Lung (tissue), 11 donors: ENCODE measurements at regions not wholly inside any gene's neighbourhood (a gene's known extent, or its start where the extent isn't known, plus 50 kb on each side); places are given as distances from the start of the nearest gene placed in this dataset.

Experiments
- ATAC-seq: fragments of 200-7000 bp; cut with Tn5 transposase; one replicate; pipeline ENCODE4 v1.9.1; 2020; ENCODE audit warnings: moderate number of reproducible peaks; ENCODE audit not compliant: insufficient read depth, low FRiP score
- DNase-seq, 3 donors: peaks; one replicate each; pipeline ENCODE4 v3.0.0-alpha.2; 2013 to 2017
- H3K27ac ChIP-seq, 2 donors: one replicate each; pipeline ENCODE4 v1.5.1; 2013; ENCODE audit warnings: mild to moderate bottlenecking in 2 of 2, moderate library complexity in 2 of 2, control low read depth in 1 of 2, inconsistent platforms in 1 of 2, low read depth in 1 of 2, low read length in 1 of 2
- H3K27me3 ChIP-seq, 3 donors: one replicate each; pipeline ENCODE4 v1.5.1; 2013; ENCODE audit warnings: low read length in 2 of 3; ENCODE audit not compliant: control insufficient read depth in 3 of 3, insufficient read depth in 3 of 3
- H3K36me3 ChIP-seq, 4 donors: one replicate each; pipeline ENCODE4 v1.5.1; 2013; ENCODE audit warnings: low read length in 4 of 4, mild to moderate bottlenecking in 1 of 4, moderate library complexity in 1 of 4; ENCODE audit not compliant: control insufficient read depth in 4 of 4, insufficient read depth in 4 of 4
- H3K4me1 ChIP-seq, 5 donors: one replicate each; pipeline ENCODE4 v1.5.1; 2013; ENCODE audit warnings: low read length in 5 of 5, mild to moderate bottlenecking in 2 of 5, moderate library complexity in 1 of 5; ENCODE audit not compliant: control insufficient read depth in 5 of 5, insufficient read depth in 5 of 5
- H3K4me3 ChIP-seq: one replicate; pipeline ENCODE4 v1.5.1; 2013; ENCODE audit warnings: mild to moderate bottlenecking, control low read depth, moderate library complexity
- H3K9ac ChIP-seq, 2 donors: one replicate each; pipeline ENCODE4 v1.5.1; 2013; ENCODE audit warnings: low read length in 2 of 2, control low read depth in 1 of 2; ENCODE audit not compliant: insufficient read depth in 1 of 2
- H3K9me3 ChIP-seq, 4 donors: one replicate each; pipeline ENCODE4 v1.5.1; 2013; ENCODE audit warnings: low read length in 3 of 4, mild to moderate bottlenecking in 1 of 4, moderate library complexity in 1 of 4; ENCODE audit not compliant: control insufficient read depth in 4 of 4, insufficient read depth in 3 of 4
- WGBS, 2 donors: extraction: QIAGEN DNeasy Blood & Tissue Kit; methylation state at CpG; one replicate each; pipeline ENCODE4 v1.1.7; 2013; 5-methylcytosine and 5-hydroxymethylcytosine counted together
- TF ChIP-seq, protein P1 (sequence below): IDR thresholded peaks from 2 replicates; pipeline ENCODE4 v1.5.1; 2012; ENCODE audit warnings: mild to moderate bottlenecking; ENCODE audit errors: control extremely low read depth, extremely low read depth
- donor health status: control.
- donor health status: control.
- donor health status: Bipolar disorder and iron deficiency.
- donor health status: healthy.
- donor health status: DM: yes; HTN: yes; CAD: no.

DNA sequence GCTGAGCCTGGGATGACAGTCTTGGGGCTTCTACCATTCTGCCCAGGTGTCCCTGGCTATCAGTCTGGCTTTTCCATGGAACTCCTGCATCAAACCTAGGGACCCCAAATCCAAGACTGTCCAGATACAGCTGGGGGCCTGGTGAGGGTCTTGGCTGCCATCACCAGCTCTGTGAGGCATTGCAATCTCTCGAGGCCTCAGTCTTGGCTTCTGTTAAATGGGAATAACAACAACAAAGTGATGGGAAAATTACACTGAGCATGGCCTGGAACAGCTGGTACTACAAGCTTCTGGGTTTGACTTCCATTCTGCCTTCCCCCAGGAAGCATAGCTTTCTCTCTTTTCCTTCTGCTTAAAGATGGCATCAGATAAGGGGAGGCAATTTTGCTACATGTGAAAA is 50.0 kb upstream of the LCTL start:
- Histone ChIP-seq H3K9ac (no peak overlapping the region), H3K36me3 (no peaks in the 10 kb centered on the region), H3K27me3 (no peaks in the 10 kb centered on the region), H3K27ac (peak overlapping the region in 1 of 2 donors; percentile 4), H3K4me3 (no peak overlapping the region), H3K4me1 (peaks cover 0 to 34% (median 19%) of the 10 kb centered on the region in 5 donors), H3K9me3 (no peaks in the 10 kb centered on the region)
- no peak for DNase-seq
- 78 to 96% methylated on average over 1 of the region's 1 CpG for WGBS, 2 donors
- TF ChIP-seq, protein P1, sequence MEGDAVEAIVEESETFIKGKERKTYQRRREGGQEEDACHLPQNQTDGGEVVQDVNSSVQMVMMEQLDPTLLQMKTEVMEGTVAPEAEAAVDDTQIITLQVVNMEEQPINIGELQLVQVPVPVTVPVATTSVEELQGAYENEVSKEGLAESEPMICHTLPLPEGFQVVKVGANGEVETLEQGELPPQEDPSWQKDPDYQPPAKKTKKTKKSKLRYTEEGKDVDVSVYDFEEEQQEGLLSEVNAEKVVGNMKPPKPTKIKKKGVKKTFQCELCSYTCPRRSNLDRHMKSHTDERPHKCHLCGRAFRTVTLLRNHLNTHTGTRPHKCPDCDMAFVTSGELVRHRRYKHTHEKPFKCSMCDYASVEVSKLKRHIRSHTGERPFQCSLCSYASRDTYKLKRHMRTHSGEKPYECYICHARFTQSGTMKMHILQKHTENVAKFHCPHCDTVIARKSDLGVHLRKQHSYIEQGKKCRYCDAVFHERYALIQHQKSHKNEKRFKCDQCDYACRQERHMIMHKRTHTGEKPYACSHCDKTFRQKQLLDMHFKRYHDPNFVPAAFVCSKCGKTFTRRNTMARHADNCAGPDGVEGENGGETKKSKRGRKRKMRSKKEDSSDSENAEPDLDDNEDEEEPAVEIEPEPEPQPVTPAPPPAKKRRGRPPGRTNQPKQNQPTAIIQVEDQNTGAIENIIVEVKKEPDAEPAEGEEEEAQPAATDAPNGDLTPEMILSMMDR: no peak
- ATAC-seq: no peak

DNA sequence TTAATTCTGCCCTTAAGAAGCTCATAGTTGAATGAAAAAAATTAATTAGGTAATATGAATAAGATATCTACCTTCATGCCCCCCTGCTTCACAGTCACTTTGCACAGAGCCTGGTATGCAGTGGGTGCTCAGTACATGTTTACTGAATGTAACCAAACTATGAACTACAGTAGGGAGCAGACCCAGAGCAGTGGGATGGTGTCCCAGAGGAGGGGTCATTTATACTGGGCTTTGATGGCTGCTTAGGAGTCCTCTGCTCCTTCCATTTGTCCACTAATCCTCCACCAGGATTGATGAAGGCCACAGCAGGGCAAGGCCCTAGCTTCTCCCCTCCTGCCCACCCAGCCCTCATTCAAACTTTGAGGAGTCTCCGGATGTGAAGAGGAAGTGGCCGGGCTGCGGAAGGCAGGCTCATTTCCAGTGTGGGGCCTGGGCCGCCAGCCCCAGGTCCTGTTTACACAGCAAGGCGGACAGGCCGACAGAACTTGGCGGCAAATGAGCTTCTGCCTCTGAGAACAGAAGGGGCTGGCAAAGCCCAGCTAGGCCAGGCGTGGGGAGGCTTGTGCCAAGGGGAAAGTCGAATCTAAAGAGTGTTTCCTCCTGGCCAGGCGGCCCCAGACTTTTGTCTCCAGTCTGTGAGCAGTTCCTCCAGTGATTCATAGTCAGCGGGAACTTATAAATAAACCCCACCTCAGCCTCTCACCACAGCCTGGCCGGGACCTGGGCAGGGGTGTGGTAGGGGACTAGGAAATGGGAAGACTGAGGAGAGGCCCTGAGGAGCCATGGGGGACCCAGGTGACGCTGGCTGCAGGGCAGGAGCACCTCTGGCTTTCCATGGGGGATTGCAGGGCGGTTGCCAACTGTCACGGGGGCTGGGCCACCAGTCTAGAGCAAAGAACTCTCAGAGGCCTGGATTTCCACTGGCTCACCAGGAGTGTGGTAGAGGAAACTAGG is 51.6 kb upstream of the LCTL start:
- H3K27me3 ChIP-seq: no peaks in the 10 kb centered on the region
- H3K36me3 ChIP-seq: no peaks in the 10 kb centered on the region
- H3K9me3 ChIP-seq: no peaks in the 10 kb centered on the region
- H3K4me3 ChIP-seq: no peak overlapping the region
- TF ChIP-seq, protein P1: no peak
- DNase-seq (peak; percentile 82 to 91 (median 83)), ATAC-seq (peak; percentile 73)
- no peak overlapping the region for H3K9ac ChIP-seq
- peaks cover 2 to 46% (median 25%) of the 10 kb centered on the region in 5 donors for H3K4me1 ChIP-seq
- peak overlapping the region; percentile 65 to 68 for H3K27ac ChIP-seq
- 8 to 17% methylated on average over 15 of the region's 15 CpGs for WGBS, 2 donors

DNA sequence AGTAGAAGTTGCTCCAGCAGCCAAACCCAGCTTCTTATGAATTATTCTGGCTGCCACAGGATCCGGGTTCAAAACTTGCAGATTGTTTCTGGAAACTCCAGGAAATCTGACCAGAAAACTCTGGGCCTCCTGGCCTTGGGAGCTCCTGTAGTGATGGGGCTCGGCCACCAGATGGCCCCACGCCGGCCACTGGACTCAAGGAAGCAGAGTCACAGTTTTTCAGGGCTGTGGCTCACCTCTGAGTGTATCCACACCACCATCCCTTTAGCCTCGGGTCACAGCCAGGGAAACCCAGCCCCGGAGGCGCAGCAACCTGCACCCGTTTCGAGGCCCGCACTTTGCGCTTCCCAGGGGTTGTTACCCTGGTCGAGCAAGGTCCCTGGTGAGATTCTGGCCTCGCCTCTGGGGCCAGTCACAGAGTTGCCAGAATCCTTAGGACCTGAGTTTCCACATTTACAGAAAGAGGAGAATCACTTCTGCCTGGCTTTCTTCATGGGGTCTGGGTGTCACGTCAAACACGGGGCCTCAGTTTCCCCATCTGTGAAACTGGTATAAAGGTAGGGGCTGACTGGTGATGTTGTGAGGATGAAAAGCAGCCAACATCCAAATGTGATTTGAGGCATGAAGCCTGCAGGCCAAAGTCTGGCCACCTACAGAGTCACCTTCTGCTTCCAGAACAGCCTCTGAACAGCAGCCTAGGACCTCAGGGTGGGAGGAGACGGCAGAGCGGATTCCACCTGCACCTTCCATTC is 53.5 kb upstream of the LCTL start:
- TF ChIP-seq, protein P1: peak; percentile 49
- Histone ChIP-seq H3K4me1 (peaks cover 2 to 55% (median 18%) of the 10 kb centered on the region in 5 donors), H3K9me3 (no peaks in the 10 kb centered on the region), H3K9ac (no peak overlapping the region), H3K4me3 (no peak overlapping the region), H3K36me3 (no peaks in the 10 kb centered on the region), H3K27me3 (no peaks in the 10 kb centered on the region), H3K27ac (peak overlapping the region in 1 of 2 donors; percentile 86)
- DNase-seq (peak; percentile 76 to 84 (median 80)), ATAC-seq (peak; percentile 71)
- 37 to 45% methylated on average over 17 of the region's 17 CpGs for WGBS, 2 donors
